Neural progenitor cell (in vitro differentiated cells): ENCODE measurements at regions not wholly inside any gene's neighbourhood (a gene's known extent, or its start where the extent isn't known, plus 50 kb on each side); places are given as distances from the start of the nearest gene placed in this dataset.
"Not testable (repeated sequence)": the region's sequence is repeated elsewhere in the genome, so short reads cannot be mapped to it uniquely, and the experiment has no call there.

Experiments
- EZH2 ChIP-seq: fragments of 200-600 bp; sonication (generic); IDR thresholded peaks from 2 replicates; pipeline ENCODE4 v1.6.1; 2017; ENCODE audit warnings: antibody characterized with exemption, mild to moderate bottlenecking, moderate library complexity
- TF ChIP-seq, protein P1 (sequence below): fragments of 200-600 bp; sonication (generic); IDR thresholded peaks from 2 replicates; pipeline ENCODE4 v1.5.1; 2017; ENCODE audit warnings: antibody characterized with exemption, mild to moderate bottlenecking

DNA sequence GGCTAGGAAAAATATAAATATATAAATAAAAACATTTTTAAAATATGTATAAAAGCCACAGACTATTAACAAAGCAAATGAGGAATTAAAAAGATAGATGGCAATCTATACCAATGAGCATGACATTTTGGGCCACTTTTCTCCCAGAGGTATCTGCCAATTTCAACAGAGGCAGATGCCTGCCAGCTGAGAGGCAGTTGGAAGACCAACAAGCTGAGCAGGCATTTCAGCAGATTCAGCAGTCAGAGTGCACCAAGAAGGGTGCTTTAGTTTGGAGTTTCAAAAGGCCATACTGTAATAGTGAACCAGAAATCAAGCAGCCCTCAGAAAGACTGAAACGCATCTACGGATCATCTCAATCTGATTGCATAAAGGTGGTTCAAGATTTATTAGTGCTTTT, 62.4 kb upstream of the PMPCB start:
- TF ChIP-seq, protein P1, sequence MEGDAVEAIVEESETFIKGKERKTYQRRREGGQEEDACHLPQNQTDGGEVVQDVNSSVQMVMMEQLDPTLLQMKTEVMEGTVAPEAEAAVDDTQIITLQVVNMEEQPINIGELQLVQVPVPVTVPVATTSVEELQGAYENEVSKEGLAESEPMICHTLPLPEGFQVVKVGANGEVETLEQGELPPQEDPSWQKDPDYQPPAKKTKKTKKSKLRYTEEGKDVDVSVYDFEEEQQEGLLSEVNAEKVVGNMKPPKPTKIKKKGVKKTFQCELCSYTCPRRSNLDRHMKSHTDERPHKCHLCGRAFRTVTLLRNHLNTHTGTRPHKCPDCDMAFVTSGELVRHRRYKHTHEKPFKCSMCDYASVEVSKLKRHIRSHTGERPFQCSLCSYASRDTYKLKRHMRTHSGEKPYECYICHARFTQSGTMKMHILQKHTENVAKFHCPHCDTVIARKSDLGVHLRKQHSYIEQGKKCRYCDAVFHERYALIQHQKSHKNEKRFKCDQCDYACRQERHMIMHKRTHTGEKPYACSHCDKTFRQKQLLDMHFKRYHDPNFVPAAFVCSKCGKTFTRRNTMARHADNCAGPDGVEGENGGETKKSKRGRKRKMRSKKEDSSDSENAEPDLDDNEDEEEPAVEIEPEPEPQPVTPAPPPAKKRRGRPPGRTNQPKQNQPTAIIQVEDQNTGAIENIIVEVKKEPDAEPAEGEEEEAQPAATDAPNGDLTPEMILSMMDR, result not testable (repeated sequence)
- TF ChIP-seq EZH2, result not testable (repeated sequence)
